Breast epithelium (tissue), 3 donors: ENCODE measurements at regions not wholly inside any gene's neighbourhood (a gene's known extent, or its start where the extent isn't known, plus 50 kb on each side); places are given as distances from the start of the nearest gene placed in this dataset.

Experiments
- POLR2A ChIP-seq: fragments of 450-650 bp; IDR thresholded peaks from one replicate; pipeline ENCODE4 v1.6.1; 2016; ENCODE audit warnings: antibody characterized with exemption, mild to moderate bottlenecking, moderate library complexity
- POLR2AphosphoS5 ChIP-seq, 3 donors: sonication (generic); formaldehyde crosslinking; IDR thresholded peaks; one replicate each; pipeline ENCODE4 v1.6.1; 2017; ENCODE audit warnings: antibody characterized with exemption in 3 of 3
- TF ChIP-seq, protein P1 (sequence below), 3 donors: fragments of 450-650 bp; IDR thresholded peaks; one replicate each; pipeline ENCODE4 v1.5.1; 2016 to 2017; ENCODE audit warnings: antibody characterized with exemption in 3 of 3, mild to moderate bottlenecking in 3 of 3, moderate library complexity in 3 of 3

- TF ChIP-seq, protein P1, sequence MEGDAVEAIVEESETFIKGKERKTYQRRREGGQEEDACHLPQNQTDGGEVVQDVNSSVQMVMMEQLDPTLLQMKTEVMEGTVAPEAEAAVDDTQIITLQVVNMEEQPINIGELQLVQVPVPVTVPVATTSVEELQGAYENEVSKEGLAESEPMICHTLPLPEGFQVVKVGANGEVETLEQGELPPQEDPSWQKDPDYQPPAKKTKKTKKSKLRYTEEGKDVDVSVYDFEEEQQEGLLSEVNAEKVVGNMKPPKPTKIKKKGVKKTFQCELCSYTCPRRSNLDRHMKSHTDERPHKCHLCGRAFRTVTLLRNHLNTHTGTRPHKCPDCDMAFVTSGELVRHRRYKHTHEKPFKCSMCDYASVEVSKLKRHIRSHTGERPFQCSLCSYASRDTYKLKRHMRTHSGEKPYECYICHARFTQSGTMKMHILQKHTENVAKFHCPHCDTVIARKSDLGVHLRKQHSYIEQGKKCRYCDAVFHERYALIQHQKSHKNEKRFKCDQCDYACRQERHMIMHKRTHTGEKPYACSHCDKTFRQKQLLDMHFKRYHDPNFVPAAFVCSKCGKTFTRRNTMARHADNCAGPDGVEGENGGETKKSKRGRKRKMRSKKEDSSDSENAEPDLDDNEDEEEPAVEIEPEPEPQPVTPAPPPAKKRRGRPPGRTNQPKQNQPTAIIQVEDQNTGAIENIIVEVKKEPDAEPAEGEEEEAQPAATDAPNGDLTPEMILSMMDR (IDR thresholded peaks at IDR 0.05), result no peak
- TF ChIP-seq POLR2A (no peak), POLR2AphosphoS5 (IDR thresholded peaks at IDR 0.05) (no peak)
These were observed 91.1 kb upstream of the CEP78 start for GRCh38 chr9:78144663-78145377.
